ENCODE measurements at regions not wholly inside any gene's neighbourhood (a gene's known extent, or its start where the extent isn't known, plus 50 kb on each side); places are given as distances from the start of the nearest gene placed in this dataset.

GRCh38 chr20:52921340-52921739 is 50.8 kb upstream of the TSHZ2 start:
- DNase-seq (ENCODE audit: low read depth in 3 of 3, low spot score in 1 of 3) = no peak

GRCh38 chr20:52918311-52918710 is 53.8 kb upstream of the TSHZ2 start:
- DNase-seq (ENCODE audit: low read depth in 3 of 3, low spot score in 1 of 3) = no peak

GRCh38 chr20:52915564-52915963 is 56.6 kb upstream of the TSHZ2 start:
- DNase-seq (ENCODE audit: low read depth in 3 of 3, low spot score in 1 of 3) = no peak

GRCh38 chr20:52914870-52915269 is 57.3 kb upstream of the TSHZ2 start:
- DNase-seq (ENCODE audit: low read depth in 3 of 3, low spot score in 1 of 3) = no peak

- no peak for DNase-seq (ENCODE audit: low read depth in 3 of 3, low spot score in 1 of 3)
Observed at GRCh38 chr20:52913650-52914387, 58.3 kb upstream of the TSHZ2 start.

- DNase-seq (ENCODE audit: low read depth in 3 of 3, low spot score in 1 of 3) = no peak
Observed at GRCh38 chr20:52905241-52905994, 66.7 kb upstream of the TSHZ2 start.

- no peak for DNase-seq (ENCODE audit: low read depth in 3 of 3, low spot score in 1 of 3)
Observed at GRCh38 chr20:52904837-52905236, 67.3 kb upstream of the TSHZ2 start.

- DNase-seq (ENCODE audit: low read depth in 3 of 3, low spot score in 1 of 3) = no peak
Observed at GRCh38 chr20:52899041-52899608, 73.0 kb upstream of the TSHZ2 start.

GRCh38 chr20:52896348-52896747 is 75.8 kb upstream of the TSHZ2 start:
- DNase-seq (ENCODE audit: low read depth in 3 of 3, low spot score in 1 of 3) = no peak

- no peak for DNase-seq (ENCODE audit: low read depth in 3 of 3, low spot score in 1 of 3)
Observed at GRCh38 chr20:52895701-52896100, 76.5 kb upstream of the TSHZ2 start.

GRCh38 chr20:52895235-52895634 is 76.9 kb upstream of the TSHZ2 start:
- DNase-seq (ENCODE audit: low read depth in 3 of 3, low spot score in 1 of 3) = no peak

- DNase-seq (ENCODE audit: low read depth in 3 of 3, low spot score in 1 of 3) = no peak
Observed at GRCh38 chr20:52893498-52893897, 78.7 kb upstream of the TSHZ2 start.

- DNase-seq (ENCODE audit: low read depth in 3 of 3, low spot score in 1 of 3) = no peak
Observed at GRCh38 chr20:52892023-52892422, 80.1 kb upstream of the TSHZ2 start.

GRCh38 chr20:52890130-52890529 is 82.0 kb upstream of the TSHZ2 start:
- no peak for DNase-seq (ENCODE audit: low read depth in 3 of 3, low spot score in 1 of 3)

- no peak for DNase-seq (ENCODE audit: low read depth in 3 of 3, low spot score in 1 of 3)
Observed at GRCh38 chr20:52889225-52889624, 82.9 kb upstream of the TSHZ2 start.

GRCh38 chr20:52888096-52888495 is 84.1 kb upstream of the TSHZ2 start:
- no peak for DNase-seq (ENCODE audit: low read depth in 3 of 3, low spot score in 1 of 3)

- DNase-seq (ENCODE audit: low read depth in 3 of 3, low spot score in 1 of 3) = no peak
Observed at GRCh38 chr20:52880997-52881396, 91.2 kb upstream of the TSHZ2 start.

- no peak for DNase-seq (ENCODE audit: low read depth in 3 of 3, low spot score in 1 of 3)
Observed at GRCh38 chr20:52880259-52880658, 91.9 kb upstream of the TSHZ2 start.

GRCh38 chr20:52874241-52874640 is 97.9 kb upstream of the TSHZ2 start:
- DNase-seq (ENCODE audit: low read depth in 3 of 3, low spot score in 1 of 3) = no peak

GRCh38 chr20:52869698-52870501 is 102.3 kb upstream of the TSHZ2 start:
- DNase-seq (ENCODE audit: low read depth in 3 of 3, low spot score in 1 of 3) = no peak

GRCh38 chr20:52869276-52869675 is 102.9 kb upstream of the TSHZ2 start:
- no peak for DNase-seq (ENCODE audit: low read depth in 3 of 3, low spot score in 1 of 3)

- DNase-seq (ENCODE audit: low read depth in 3 of 3, low spot score in 1 of 3) = no peak
Observed at GRCh38 chr20:52867305-52867704, 104.9 kb upstream of the TSHZ2 start.

Measured in stimulated activated CD4-positive, alpha-beta T cell treated with anti-CD3 and anti-CD28 coated beads, TNF-alpha, amount 100 ng/mL, for 1 hour (primary cell).